Stimulated activated CD4-positive, alpha-beta T cell treated with anti-CD3 and anti-CD28 coated beads, Interleukin-1b, Interleukin-23, amount 100 ng/mL, for 1 hour (primary cell): ENCODE measurements at regions not wholly inside any gene's neighbourhood (a gene's known extent, or its start where the extent isn't known, plus 50 kb on each side); places are given as distances from the start of the nearest gene placed in this dataset.

Experiments used
- DNase-seq, 2 donors: peaks; one replicate each; pipeline ENCODE4 v3.0.0-alpha.2; 2020; ENCODE audit warnings: low read depth in 2 of 2

- DNase-seq, result no peak
Measured at GRCh38 chr16:80041410-80041809, 440.9 kb upstream of the MAF start.

DNA sequence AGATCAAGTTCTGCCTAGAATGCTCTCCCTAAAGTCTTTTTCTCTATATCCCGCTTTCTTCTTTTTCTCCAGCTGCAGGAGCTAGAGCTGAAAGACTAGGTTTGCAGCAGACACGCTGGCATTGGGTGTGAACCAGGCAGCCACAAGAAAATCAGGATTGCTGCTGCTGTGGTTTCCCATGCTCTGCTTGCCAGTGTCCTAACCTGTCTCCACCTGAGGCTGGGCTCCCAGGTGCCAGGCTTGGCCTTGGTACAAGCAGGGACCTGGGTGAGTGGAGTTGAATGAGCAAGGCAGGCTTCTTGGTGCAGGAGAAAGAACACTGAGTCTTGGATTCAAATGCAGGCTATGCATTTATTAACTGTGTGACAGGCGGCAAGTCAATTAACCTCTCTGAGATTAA is 440.3 kb upstream of the MAF start:
- no peak for DNase-seq

GRCh38 chr16:80040413-80040812 is 439.9 kb upstream of the MAF start:
- DNase-seq, result no peak

DNA sequence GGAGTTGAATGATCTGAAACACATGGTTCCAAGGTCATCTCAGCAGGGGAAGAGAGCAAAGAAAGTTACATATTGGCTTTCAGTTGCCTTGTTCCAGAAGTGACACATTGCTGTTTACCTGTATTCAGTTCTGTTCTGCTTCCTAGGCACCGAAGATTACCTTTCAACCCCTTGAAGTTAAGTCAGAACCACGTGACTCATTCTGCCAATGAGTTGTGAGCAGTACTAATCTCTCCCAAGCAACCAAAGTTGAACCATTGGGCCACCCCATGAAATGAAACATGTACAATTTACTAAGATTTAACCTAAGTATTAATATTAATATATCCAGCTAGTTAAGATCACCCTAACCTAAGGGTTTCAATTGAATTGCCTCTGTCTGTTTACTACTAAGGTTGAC is 439.2 kb upstream of the MAF start:
- DNase-seq, result no peak

GRCh38 chr16:80038566-80038965 is 438.0 kb upstream of the MAF start:
- DNase-seq, result no peak

GRCh38 chr16:80034948-80035663 is 434.6 kb upstream of the MAF start:
- no peak for DNase-seq

DNA sequence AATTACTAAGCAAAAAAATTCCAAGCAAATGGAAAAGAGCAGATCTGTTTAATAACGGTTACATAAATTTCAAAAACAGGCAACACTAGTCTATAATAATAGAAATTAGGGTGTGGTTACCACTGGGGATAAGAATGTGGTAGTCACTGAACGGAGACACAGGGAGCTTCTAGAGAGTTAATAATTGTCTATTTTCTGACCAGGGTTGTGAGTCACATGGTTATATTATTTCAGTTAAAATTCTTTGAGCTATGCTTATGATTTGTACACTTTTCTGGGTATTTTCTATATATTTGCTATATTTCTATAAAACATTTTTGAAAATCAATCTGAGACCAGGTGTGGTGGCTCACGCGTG is 433.9 kb upstream of the MAF start:
- no peak for DNase-seq

GRCh38 chr16:80033783-80034468 is 433.4 kb upstream of the MAF start:
- no peak for DNase-seq

DNA sequence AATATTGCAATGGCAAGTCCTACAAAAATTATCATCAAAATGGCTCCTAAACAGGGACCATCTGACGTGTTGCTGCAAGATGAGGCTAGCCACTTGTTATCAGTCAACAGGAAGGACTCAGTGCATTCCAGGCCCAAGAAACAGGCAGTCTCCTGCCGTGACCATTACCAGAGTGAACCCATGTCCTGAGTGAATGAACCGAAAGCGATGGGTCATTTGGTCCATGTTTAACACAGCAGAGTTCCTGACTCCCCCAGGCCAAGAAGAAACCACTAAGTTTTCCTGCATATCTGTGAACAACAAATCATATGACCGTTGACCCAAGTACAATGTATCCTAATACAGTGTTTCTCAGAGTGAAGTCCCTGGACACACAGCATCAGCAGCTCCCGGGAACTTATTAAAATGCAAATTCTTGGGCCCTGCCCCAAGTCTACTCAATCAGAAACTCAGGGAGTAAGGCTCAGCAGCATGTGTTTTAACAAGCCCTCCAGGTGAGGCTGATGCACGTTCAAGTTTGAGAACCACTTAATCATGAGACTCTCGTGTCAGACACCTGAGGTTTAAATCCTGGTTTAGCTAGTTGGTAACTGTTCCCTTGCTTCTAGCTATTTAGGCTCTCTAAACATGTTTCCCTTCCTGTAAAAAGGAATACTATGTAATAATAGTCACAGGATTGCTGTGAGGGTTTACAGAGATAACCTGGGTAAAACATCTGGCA is 429.4 kb upstream of the MAF start:
- no peak for DNase-seq

DNA sequence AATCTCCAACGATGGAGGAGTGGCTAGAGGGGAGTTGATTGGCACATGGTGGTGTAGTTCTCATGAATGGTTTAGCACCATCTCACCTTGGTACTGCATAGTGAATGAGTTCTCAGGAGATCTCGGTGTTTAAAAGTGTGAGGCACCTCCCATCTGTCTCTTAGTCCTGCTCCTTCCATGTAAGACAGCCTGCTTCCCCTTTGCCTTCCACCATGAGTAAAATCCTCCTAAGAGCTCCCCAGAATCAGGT is 428.8 kb upstream of the MAF start:
- DNase-seq, result no peak

GRCh38 chr16:80028581-80029380 is 428.2 kb upstream of the MAF start:
- no peak for DNase-seq

DNA sequence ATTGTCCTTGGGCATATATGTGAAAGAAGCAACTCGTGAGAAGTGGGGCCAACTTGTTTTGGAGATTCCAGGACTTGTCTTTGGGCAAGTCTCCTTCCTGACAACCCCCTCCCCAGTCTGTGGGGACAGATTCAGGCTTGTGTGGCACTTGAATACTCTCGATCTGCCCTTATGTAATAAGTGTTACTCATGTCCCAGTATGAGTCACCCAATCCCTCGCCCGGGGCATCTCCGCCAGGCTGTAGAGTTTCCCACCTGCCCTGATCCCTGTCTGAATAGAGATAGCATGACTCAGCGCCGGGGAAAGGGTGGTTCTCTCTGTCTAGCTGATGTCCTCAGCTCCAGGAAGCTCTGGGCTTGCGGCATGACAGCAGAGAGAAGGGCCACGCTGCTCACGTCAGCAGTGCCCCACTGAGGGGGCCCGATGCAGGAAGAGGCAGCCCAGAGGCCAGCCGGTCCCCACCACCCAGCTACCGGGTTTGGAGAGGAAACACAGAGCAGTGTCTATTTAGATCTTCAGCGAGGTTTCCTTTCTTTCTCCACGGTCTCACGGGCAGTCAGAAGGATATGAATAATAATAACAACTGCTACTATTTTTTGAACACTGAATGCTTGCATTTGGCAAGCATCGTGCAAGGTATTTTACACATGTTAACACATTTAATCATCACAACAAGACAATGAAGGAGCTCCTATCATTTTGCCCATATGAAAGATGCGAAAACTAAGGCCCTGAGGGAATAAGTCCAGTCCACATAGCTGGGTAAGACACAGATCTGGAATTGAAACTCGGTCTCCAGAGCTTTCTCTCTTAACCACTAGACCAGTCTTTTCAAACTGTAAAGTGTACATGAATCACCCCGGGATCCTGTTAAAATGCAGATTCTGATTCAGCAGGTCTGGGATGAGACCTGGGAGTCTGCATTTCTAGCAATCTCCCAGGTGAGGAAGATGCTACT is 426.7 kb upstream of the MAF start:
- DNase-seq, result peak; percentile 7 to 21

- DNase-seq, result no peak
Measured at GRCh38 chr16:80025236-80025635, 424.7 kb upstream of the MAF start.

GRCh38 chr16:80024443-80024842 is 423.9 kb upstream of the MAF start:
- DNase-seq, result no peak

DNA sequence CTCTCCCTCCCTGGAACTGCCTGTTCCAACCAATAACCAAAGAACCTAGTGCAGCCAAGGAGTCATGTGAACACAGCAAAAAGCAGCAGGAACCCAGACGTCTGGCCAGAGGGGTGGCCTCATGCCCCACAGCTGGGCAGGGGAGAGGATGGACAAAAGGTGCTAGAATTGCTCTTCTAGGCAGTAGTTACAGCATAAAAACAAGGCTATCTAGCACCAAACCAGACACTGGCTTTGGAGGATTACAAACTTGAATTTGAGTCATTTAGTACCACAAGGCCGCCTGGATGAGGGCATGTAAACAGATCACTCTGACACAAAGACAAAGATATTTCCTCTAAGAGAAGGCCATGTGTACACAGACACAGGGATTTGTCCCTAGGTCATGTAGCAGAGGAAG is 423.3 kb upstream of the MAF start:
- no peak for DNase-seq

- DNase-seq, result no peak
Measured at GRCh38 chr16:80019395-80019794, 418.9 kb upstream of the MAF start.

- DNase-seq, result no peak
Measured at GRCh38 chr16:80018466-80018865, 417.9 kb upstream of the MAF start.

DNA sequence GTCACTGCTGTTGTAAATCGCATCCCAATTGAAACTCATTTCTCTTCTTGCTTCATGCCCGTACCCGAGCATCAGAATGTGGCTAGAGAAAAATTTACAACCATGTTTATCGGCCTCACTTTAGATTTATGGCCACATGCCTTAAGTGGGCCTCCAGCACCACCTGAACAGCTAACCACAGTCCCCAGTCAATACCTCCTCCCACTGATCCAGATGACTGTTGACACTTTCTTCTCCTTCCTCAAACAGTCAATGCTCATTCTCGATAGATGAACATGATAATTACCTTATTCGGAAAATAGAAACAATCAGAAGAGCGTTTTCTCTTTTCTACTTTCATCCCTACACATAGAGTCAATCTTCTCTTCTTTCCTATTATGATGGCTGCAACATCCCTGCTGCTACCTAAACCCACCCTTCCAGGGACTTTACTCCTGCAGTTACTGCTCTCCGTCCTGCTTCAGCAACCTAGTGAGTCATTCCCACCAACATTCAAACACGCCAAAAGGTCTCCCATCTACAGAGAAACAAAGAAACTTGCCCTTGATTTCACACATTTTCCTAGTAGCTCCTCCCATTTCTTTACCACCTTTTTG is 416.3 kb upstream of the MAF start:
- DNase-seq, result no peak

DNA sequence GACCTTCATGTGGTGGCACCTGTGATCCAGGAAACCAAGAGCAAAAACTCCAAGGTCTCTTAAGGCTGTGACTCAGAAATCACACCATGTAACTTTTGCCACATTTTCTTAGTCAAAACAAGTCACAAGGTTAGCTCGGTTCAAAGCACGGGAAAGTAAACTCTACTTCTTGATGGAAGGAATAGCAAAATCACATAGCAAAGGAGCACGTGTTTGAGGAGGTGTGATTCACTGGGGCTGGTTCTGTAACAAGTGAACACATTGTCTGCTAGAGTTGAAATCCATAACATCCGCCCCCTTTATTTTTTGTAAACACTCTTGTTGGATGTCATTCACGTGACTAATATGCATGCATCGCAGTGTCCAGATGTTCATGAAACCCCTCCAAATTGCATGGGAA is 415.0 kb upstream of the MAF start:
- DNase-seq, result no peak

DNA sequence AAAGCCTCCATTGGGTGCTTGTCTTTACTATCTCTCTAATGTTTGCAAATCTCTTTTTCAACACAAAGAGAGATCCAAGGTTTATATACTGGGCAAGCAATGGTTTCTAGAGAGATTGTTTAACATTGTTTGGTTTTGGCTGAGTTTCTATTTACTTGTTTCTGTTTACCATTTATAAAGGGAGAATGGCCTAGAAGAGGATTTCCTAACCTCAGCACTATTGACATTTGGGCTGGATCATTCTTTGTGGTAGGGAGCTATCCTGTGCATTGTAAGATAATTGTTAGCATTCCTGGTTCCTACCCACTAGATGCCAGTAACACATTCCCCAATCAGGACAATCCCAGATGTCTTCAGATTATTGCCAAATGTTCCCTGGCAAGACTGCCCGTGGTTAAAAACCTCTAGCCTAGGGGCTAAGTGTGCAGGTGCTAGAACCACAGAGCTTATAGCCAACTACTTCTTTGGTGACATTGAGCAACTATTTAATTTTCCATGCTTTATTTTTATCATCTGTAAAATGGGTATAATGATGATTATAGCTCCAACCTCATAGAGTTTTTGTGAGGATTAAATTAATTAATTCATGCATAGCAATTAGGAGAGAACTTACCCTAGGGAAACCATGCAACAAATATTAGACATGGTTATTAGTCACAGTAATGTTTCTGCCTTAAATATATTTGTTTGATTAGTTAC is 413.9 kb upstream of the MAF start:
- DNase-seq, result no peak
